Testis (tissue), 2 donors: ENCODE measurements at regions not wholly inside any gene's neighbourhood (a gene's known extent, or its start where the extent isn't known, plus 50 kb on each side); places are given as distances from the start of the nearest gene placed in this dataset.

Experiments
- DNase-seq: peaks from one replicate; pipeline ENCODE4 v3.0.0-alpha.2; 2019
- H3K27ac ChIP-seq, 2 donors: fragments of 200-600 bp; sonication (generic); one replicate each; pipeline ENCODE4 v1.5.1; 2019
- H3K27me3 ChIP-seq: fragments of 200-600 bp; sonication (generic); one replicate; pipeline ENCODE4 v1.5.1; 2019
- H3K36me3 ChIP-seq: fragments of 200-600 bp; sonication (generic); one replicate; pipeline ENCODE4 v1.5.1; 2017; ENCODE audit warnings: low read depth; ENCODE audit errors: missing control alignments
- H3K4me1 ChIP-seq: fragments of 200-600 bp; sonication (generic); one replicate; pipeline ENCODE4 v1.5.1; 2019
- H3K4me3 ChIP-seq, 2 donors: fragments of 200-600 bp; sonication (generic); one replicate each; pipeline ENCODE4 v1.5.1; 2017 to 2019
- H3K9me3 ChIP-seq: fragments of 200-600 bp; sonication (generic); one replicate; pipeline ENCODE4 v1.5.1; 2017
- CTCF ChIP-seq, 3 experiments: fragments of 450-650 bp in 2 of 3; fragments of 200-600 bp in 1 of 3; sonication (generic) in 1 of 3; IDR thresholded peaks; one replicate each; pipeline ENCODE4 v1.5.1; 2016 to 2019; ENCODE audit warnings: antibody characterized with exemption in 3 of 3, mild to moderate bottlenecking in 2 of 3, moderate library complexity in 1 of 3
- POLR2A ChIP-seq: fragments of 450-650 bp; IDR thresholded peaks from one replicate; pipeline ENCODE4 v1.6.1; 2017; ENCODE audit warnings: antibody characterized with exemption, mild to moderate bottlenecking, moderate library complexity
- WGBS, 2 donors: methylation state at CpG; one replicate each; pipeline ENCODE4 v1.1.5; 2018; 5-methylcytosine and 5-hydroxymethylcytosine counted together
- intact Hi-C: fragments of 100-400 bp; cut with DNase I; formaldehyde crosslinking; loops from one replicate; pipeline ENCODE4 v1.15.1; 2023; ENCODE audit warnings: low total_unique reads

- no peak overlapping the region for H3K27ac ChIP-seq
- H3K4me3 ChIP-seq: no peak overlapping the region
- no peaks in the 10 kb centered on the region for H3K9me3 ChIP-seq
- no peaks in the 10 kb centered on the region for H3K27me3 ChIP-seq
- 69 to 79% methylated on average over 1 of the region's 1 CpG for WGBS, 2 donors
- DNase-seq: no peak
- intact Hi-C loops: no loop called here
- no peaks in the 10 kb centered on the region for H3K4me1 ChIP-seq
- TF ChIP-seq POLR2A (no peak), CTCF (IDR thresholded peaks at IDR 0.05) (no peak)
- no peaks in the 10 kb centered on the region for H3K36me3 ChIP-seq
These were observed 491.1 kb downstream of the KIF4B start for GRCh38 chr5:155504606-155505005.

DNA sequence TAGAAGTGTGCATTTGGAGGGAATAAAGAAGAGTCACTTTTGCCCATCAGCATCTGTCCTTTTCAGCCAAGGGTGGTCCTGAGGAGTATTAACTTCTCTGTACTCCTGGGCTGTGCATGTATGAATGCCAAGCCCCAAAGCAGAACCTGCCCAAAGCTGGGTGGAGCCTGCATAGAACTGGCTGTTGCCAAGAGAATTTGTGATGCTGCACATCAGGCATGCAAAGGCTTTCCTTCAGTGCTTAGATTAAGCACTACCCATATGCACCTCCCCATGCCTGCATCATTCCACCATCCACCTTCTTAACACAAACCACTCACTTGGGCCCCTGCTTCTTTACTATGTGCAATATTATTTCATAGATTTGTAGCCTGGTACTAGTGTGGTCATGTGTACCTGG lies 493.8 kb downstream of the KIF4B start:
- intact Hi-C loops: no loop called here
- H3K9me3 ChIP-seq: no peaks in the 10 kb centered on the region
- no peak overlapping the region for H3K27ac ChIP-seq
- no peak for TF ChIP-seq POLR2A
- no peak for TF ChIP-seq CTCF (IDR thresholded peaks at IDR 0.05)
- no peak for DNase-seq
- no peak overlapping the region for H3K4me3 ChIP-seq
- no peaks in the 10 kb centered on the region for H3K4me1 ChIP-seq
- no peaks in the 10 kb centered on the region for H3K36me3 ChIP-seq
- no peaks in the 10 kb centered on the region for H3K27me3 ChIP-seq

DNA sequence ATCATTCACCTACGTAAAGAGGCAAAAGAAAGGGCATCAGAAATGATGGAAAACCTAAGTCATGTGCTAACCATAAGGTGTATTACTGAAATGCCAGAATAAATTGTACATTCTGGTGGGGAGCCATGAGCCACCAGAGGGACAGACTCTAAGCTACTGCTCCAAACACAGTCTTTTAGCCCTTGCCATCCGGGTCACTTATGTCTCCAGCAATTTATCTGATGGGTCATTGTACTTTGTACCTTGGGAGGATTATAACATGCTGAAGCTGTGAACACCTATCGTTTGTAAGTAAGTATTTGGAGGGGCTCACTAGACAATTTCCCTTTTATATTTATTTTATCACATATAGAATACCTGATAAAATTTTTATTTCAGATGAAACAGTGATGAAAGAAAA lies 495.1 kb downstream of the KIF4B start:
- intact Hi-C loops: no loop called here

DNA sequence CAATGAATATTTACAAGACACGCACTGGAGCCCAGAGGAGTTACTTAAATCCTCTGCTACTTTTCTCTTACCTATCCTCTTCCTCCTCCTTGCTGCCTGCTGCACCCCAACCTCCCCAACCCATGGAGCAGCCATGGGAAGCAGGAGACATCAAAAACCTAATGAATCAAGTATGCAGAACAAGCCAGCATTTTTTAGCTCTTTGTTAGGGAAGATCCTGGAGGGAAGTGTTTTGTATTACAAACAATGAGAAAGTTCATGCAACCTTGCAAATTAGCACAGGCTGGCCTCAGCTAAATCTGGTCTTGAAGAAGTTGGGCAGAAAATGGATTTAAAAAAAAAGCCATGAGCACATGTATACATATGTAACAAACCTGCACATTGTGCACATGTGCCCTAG lies 498.8 kb downstream of the KIF4B start:
- Histone ChIP-seq H3K9me3 (no peaks in the 10 kb centered on the region), H3K4me1 (no peaks in the 10 kb centered on the region), H3K27me3 (no peaks in the 10 kb centered on the region), H3K27ac (no peak overlapping the region), H3K4me3 (no peak overlapping the region), H3K36me3 (no peaks in the 10 kb centered on the region)
- no peak for DNase-seq
- WGBS, 2 donors: 77 to 90% methylated on average over 1 of the region's 1 CpG
- no peak for TF ChIP-seq CTCF (IDR thresholded peaks at IDR 0.05)
- TF ChIP-seq POLR2A: no peak
- intact Hi-C loops: no loop called here

More for the DNA sequence above, 495.1 kb downstream of the KIF4B start:
- Histone ChIP-seq H3K9me3 (no peaks in the 10 kb centered on the region), H3K4me1 (no peaks in the 10 kb centered on the region), H3K27me3 (no peaks in the 10 kb centered on the region), H3K36me3 (no peaks in the 10 kb centered on the region), H3K4me3 (no peak overlapping the region), H3K27ac (no peak overlapping the region)
- TF ChIP-seq POLR2A: no peak
- TF ChIP-seq CTCF (IDR thresholded peaks at IDR 0.05): no peak
- no peak for DNase-seq
- WGBS, 2 donors: 81 to 90% methylated on average over 3 of the region's 3 CpGs

GRCh38 chr5:155514105-155514563 lies 500.6 kb downstream of the KIF4B start:
- no peaks in the 10 kb centered on the region for H3K9me3 ChIP-seq
- H3K4me1 ChIP-seq: no peaks in the 10 kb centered on the region
- DNase-seq: no peak
- no peak overlapping the region for H3K4me3 ChIP-seq
- no peak overlapping the region for H3K27ac ChIP-seq
- intact Hi-C loops: no loop called here
- no peaks in the 10 kb centered on the region for H3K27me3 ChIP-seq
- TF ChIP-seq POLR2A (no peak), CTCF (IDR thresholded peaks at IDR 0.05) (no peak)
- H3K36me3 ChIP-seq: no peaks in the 10 kb centered on the region
- WGBS, 2 donors: 94 to 96% methylated on average over 2 of the region's 2 CpGs
